Omental fat pad (tissue), 3 donors: ENCODE measurements at regions not wholly inside any gene's neighbourhood (a gene's known extent, or its start where the extent isn't known, plus 50 kb on each side); places are given as distances from the start of the nearest gene placed in this dataset.

ENCODE experiments used
- ATAC-seq: fragments of 150-250 bp; one replicate; pipeline ENCODE4 v1.9.1; 2016; ENCODE audit warnings: mild to moderate bottlenecking, moderate library complexity; ENCODE audit not compliant: low FRiP score
- DNase-seq: peaks from one replicate; pipeline ENCODE4 v3.0.0-alpha.2; 2019; ENCODE audit warnings: low spot score
- TF ChIP-seq, protein P1 (sequence below), 3 donors: fragments of 450-650 bp; IDR thresholded peaks; one replicate each; pipeline ENCODE4 v1.5.1; 2016 to 2017; ENCODE audit warnings: antibody characterized with exemption in 3 of 3, mild to moderate bottlenecking in 3 of 3, moderate library complexity in 2 of 3

DNA sequence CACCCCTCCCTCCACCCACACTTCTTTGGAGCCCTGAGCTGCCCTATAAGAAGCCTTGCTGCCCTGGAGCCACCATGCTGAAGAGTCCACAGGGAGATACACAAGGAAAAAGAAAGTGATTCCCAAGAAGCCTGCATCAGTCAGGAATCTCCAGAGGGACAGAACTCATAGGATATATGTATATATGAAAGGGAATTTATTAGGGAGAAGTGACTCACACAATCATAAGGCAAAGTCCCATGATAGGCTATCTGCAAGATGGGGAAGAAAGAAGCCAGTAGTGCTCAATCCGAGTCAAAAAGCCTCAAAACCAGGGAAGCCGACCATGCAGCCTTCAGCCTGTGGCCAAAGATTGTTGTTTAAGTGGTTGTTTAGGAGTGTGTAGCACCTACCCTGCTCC lies 87.9 kb downstream of the TMEM114 start:
- TF ChIP-seq, protein P1, sequence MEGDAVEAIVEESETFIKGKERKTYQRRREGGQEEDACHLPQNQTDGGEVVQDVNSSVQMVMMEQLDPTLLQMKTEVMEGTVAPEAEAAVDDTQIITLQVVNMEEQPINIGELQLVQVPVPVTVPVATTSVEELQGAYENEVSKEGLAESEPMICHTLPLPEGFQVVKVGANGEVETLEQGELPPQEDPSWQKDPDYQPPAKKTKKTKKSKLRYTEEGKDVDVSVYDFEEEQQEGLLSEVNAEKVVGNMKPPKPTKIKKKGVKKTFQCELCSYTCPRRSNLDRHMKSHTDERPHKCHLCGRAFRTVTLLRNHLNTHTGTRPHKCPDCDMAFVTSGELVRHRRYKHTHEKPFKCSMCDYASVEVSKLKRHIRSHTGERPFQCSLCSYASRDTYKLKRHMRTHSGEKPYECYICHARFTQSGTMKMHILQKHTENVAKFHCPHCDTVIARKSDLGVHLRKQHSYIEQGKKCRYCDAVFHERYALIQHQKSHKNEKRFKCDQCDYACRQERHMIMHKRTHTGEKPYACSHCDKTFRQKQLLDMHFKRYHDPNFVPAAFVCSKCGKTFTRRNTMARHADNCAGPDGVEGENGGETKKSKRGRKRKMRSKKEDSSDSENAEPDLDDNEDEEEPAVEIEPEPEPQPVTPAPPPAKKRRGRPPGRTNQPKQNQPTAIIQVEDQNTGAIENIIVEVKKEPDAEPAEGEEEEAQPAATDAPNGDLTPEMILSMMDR (IDR thresholded peaks at IDR 0.05), result no peak
- no peak for DNase-seq

DNA sequence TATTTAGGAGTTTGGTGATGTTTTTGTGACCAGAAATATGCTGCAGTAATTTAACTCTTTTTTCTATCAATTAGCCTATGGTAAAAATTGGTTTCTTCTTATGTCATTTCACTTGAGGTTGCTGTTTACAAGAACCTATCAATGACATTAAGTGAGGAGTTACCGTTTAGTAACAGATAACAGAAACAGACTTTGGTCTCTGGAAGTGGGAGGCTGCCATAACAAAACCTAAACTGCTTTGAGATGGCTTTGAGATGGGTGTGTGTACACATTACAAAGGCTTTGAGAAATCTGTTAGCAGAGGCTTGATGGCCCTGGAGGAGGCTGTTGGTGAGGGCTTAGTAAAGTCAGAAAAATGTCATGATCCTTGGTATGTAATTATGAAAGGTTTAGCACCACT lies 90.0 kb downstream of the TMEM114 start:
- no peak for ATAC-seq
- TF ChIP-seq, protein P1 (IDR thresholded peaks at IDR 0.05), result no peak

More for the DNA sequence above, 87.9 kb downstream of the TMEM114 start:
- no peak for ATAC-seq

DNA sequence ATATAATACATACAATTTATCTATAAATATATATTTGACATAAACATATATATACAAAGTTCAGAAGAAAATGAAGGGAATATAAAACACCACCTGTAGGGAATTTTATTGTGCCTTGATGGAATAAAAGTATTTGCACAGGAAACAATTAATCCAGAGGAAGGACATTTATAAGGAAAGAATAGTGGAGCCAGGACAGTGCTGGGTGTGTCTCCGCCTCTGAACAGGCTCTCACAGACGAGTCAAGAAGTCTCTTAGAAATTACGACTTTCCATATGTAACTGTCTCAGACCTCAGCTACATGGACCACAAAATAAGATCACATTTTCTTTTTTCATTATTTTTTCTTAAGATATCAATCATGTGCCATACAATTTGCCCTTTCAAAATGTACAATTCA lies 93.9 kb downstream of the TMEM114 start:
- DNase-seq (no peak), ATAC-seq (no peak)
- TF ChIP-seq, protein P1 (IDR thresholded peaks at IDR 0.05), result no peak

More for the DNA sequence above, 90.0 kb downstream of the TMEM114 start:
- no peak for DNase-seq

DNA sequence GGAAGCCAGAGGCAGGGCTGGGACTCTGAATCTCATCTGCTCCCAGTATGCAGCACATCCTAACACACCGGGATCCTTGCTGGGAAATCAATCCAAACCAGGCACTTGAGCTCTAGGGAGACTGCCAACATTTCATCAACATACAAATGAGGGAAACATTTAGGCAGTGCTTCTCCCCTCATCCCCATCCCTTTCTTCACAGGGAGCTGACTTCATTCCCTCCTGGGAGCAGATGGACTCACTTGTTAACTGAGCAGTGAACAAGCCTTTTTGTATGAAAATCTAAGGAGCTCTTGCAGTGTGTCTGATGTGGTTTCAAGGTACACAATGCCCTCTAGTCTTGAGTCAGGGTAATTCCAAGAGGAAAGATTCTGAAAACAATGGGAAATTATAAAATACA lies 96.3 kb downstream of the TMEM114 start:
- DNase-seq (no peak), ATAC-seq (no peak)
- TF ChIP-seq, protein P1 (IDR thresholded peaks at IDR 0.05), result no peak

DNA sequence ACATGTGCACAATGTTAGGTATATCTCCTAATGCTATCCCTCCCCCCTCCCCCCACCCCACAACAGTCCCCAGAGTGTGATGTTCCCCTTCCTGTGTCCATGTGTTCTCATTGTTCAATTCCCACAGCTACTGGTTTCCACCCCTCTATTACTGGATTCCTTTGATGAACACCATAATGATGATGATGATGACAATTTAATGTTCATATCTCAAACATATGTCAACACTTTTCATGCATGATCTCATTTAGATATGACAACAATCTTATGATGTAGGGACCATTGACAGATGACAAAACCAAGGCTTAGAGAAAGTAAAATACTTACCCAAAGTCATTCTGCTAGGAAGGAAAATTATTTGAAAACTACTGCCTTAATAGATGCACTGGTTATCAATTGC lies 97.6 kb downstream of the TMEM114 start:
- no peak for DNase-seq

DNA sequence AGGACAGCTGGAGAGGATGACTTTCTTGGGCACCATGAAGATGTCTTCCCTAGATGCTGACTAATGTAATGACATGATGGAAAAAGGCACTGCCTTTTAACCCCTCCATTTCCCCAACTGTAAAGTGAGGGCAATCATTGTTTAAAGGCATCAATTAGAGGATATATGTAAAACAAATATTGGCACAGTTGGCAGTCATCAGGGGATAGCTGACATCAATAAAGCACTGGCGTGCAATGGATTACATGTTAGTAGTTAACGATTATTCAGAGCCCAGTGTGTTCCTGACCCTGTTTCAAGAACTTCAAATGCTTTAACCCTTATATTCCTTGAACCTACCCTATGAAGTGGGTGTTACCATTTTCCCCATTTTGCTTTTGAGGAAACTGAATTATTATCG lies 100.7 kb downstream of the TMEM114 start:
- DNase-seq, result no peak
- ATAC-seq, result no peak
- TF ChIP-seq, protein P1 (IDR thresholded peaks at IDR 0.05), result no peak

More for the DNA sequence above, 97.6 kb downstream of the TMEM114 start:
- no peak for ATAC-seq
- TF ChIP-seq, protein P1 (IDR thresholded peaks at IDR 0.05), result no peak

DNA sequence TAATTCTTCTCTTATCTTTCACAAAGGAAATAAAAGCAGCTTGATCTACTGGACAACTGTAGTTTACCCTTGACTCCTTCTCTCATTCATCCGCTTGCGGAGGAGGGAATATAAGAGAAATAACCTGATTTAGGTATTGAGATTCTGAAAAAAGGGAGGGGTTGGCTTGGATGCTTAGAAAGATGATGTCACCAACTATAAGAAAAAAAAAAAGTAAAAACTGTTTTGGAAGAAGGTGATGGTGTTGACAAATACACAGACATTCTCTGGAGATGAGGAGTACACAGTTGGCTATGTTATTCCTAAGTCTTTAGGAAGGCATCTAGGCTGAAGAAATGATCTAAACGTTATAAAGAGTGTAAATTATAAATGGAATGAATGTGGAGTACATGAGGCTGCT lies 103.3 kb downstream of the TMEM114 start:
- ATAC-seq, result no peak
- DNase-seq, result no peak

More for the DNA sequence above, 103.3 kb downstream of the TMEM114 start:
- TF ChIP-seq, protein P1 (IDR thresholded peaks at IDR 0.05), result no peak
